Nephron (organoid): ENCODE measurements at regions not wholly inside any gene's neighbourhood (a gene's known extent, or its start where the extent isn't known, plus 50 kb on each side); places are given as distances from the start of the nearest gene placed in this dataset.
"Not testable (repeated sequence)": the region's sequence is repeated elsewhere in the genome, so short reads cannot be mapped to it uniquely, and the experiment has no call there.

ENCODE experiments used
- H3K27ac Mint-ChIP-seq, 3 experiments: 2 replicates each; pipeline ENCODE4 v1.8.0; 2020; ENCODE audit warnings: mixed read lengths in 3 of 3, mild to moderate bottlenecking in 2 of 3, moderate library complexity in 1 of 3
- H3K27me3 Mint-ChIP-seq: 2 replicates; pipeline ENCODE4 v1.8.0; 2021; ENCODE audit warnings: low read depth, mild to moderate bottlenecking, moderate library complexity, mixed read lengths
- H3K36me3 Mint-ChIP-seq: 2 replicates; pipeline ENCODE4 v1.8.0; 2020; ENCODE audit warnings: low read depth, mixed read lengths
- H3K4me1 Mint-ChIP-seq: 2 replicates; pipeline ENCODE4 v1.8.0; 2020; ENCODE audit warnings: mixed read lengths
- H3K4me3 Mint-ChIP-seq, 3 experiments: 2 replicates each; pipeline ENCODE4 v1.8.0; 2020; ENCODE audit warnings: mild to moderate bottlenecking in 3 of 3, mixed read lengths in 3 of 3, moderate library complexity in 2 of 3
- H3K9me3 Mint-ChIP-seq: 2 replicates; pipeline ENCODE4 v1.8.0; 2020; ENCODE audit warnings: mixed read lengths
- TF ChIP-seq, protein P1 (sequence below), 3 experiments: fragments of 200-600 bp; sonication (generic); IDR thresholded peaks; one replicate each; pipeline ENCODE4 v1.5.0; 2021; ENCODE audit warnings: antibody characterized with exemption in 3 of 3; ENCODE audit not compliant: unreplicated experiment in 3 of 3

DNA sequence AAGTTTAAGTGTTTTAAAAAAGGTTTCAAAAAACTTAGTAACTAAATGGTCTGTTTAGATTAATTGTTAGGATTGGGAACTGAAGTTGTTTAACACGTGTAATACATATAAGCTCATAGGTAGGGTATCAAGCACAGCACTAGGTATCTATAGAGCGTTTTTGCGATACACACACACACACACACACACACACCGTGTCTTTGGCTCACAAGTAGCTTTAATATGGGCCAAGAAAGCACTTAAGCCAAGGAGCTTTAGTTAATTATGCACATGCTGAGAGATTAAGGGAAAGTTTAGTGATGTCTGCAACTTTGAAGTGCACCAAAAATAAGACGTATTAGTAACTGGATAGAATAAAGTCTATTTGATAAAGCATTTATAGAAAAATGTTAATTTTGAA, 93.8 kb upstream of the CNTNAP2 start:
- no peaks in the 10 kb centered on the region for H3K27me3 Mint-ChIP-seq
- no peak overlapping the region for H3K27ac Mint-ChIP-seq
- H3K4me3 Mint-ChIP-seq: no peak overlapping the region
- TF ChIP-seq, protein P1, sequence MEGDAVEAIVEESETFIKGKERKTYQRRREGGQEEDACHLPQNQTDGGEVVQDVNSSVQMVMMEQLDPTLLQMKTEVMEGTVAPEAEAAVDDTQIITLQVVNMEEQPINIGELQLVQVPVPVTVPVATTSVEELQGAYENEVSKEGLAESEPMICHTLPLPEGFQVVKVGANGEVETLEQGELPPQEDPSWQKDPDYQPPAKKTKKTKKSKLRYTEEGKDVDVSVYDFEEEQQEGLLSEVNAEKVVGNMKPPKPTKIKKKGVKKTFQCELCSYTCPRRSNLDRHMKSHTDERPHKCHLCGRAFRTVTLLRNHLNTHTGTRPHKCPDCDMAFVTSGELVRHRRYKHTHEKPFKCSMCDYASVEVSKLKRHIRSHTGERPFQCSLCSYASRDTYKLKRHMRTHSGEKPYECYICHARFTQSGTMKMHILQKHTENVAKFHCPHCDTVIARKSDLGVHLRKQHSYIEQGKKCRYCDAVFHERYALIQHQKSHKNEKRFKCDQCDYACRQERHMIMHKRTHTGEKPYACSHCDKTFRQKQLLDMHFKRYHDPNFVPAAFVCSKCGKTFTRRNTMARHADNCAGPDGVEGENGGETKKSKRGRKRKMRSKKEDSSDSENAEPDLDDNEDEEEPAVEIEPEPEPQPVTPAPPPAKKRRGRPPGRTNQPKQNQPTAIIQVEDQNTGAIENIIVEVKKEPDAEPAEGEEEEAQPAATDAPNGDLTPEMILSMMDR (IDR thresholded peaks at IDR 0.05; ENCODE audit: unreplicated experiment in 3 of 3): no peak
- H3K36me3 Mint-ChIP-seq: no peaks in the 10 kb centered on the region
- H3K4me1 Mint-ChIP-seq: no peaks in the 10 kb centered on the region
- peaks cover 2% of the 10 kb centered on the region for H3K9me3 Mint-ChIP-seq

GRCh38 chr7:146019041-146020004, 97.3 kb upstream of the CNTNAP2 start:
- H3K36me3 Mint-ChIP-seq, H3K27me3 Mint-ChIP-seq, H3K4me1 Mint-ChIP-seq, H3K9me3 Mint-ChIP-seq, H3K4me3 Mint-ChIP-seq, H3K27ac Mint-ChIP-seq: not testable (repeated sequence)

DNA sequence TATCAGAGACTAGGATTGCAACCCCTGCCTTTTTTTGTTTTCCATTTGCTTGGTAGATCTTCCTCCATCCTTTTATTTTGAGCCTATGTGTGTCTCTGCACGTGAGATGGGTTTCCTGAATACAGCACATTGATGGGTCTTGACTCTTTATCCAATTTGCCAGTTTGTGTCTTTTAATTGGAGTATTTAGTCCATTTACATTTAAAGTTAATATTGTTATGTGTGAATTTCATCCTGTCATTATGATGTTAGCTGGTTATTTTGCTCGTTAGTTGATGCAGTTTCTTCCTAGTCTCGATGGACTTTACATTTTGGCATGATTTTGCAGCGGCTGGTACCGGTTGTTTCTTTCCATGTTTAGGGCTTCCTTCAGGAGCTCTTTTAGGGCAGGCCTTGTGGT, 99.2 kb upstream of the CNTNAP2 start:
- not testable (repeated sequence) for H3K4me1 Mint-ChIP-seq

GRCh38 chr7:146014154-146014553, 102.4 kb upstream of the CNTNAP2 start:
- not testable (repeated sequence) for H3K27me3 Mint-ChIP-seq, H3K4me1 Mint-ChIP-seq, H3K4me3 Mint-ChIP-seq, H3K36me3 Mint-ChIP-seq, H3K27ac Mint-ChIP-seq, H3K9me3 Mint-ChIP-seq

More for the DNA sequence above, 99.2 kb upstream of the CNTNAP2 start:
- not testable (repeated sequence) for H3K36me3 Mint-ChIP-seq, H3K4me3 Mint-ChIP-seq, H3K9me3 Mint-ChIP-seq, H3K27me3 Mint-ChIP-seq, H3K27ac Mint-ChIP-seq

GRCh38 chr7:146008293-146008692, 108.3 kb upstream of the CNTNAP2 start:
- no peaks in the 10 kb centered on the region for H3K4me1 Mint-ChIP-seq
- no peak overlapping the region for H3K27ac Mint-ChIP-seq
- H3K9me3 Mint-ChIP-seq: no peaks in the 10 kb centered on the region
- TF ChIP-seq, protein P1 (IDR thresholded peaks at IDR 0.05; ENCODE audit: unreplicated experiment in 3 of 3): no peak
- H3K27me3 Mint-ChIP-seq: peaks cover 3% of the 10 kb centered on the region
- no peaks in the 10 kb centered on the region for H3K36me3 Mint-ChIP-seq
- no peak overlapping the region for H3K4me3 Mint-ChIP-seq

- Mint-ChIP-seq H3K9me3 (no peaks in the 10 kb centered on the region), H3K27ac (no peak overlapping the region), H3K4me1 (no peaks in the 10 kb centered on the region), H3K27me3 (no peaks in the 10 kb centered on the region), H3K36me3 (no peaks in the 10 kb centered on the region), H3K4me3 (no peak overlapping the region)
- TF ChIP-seq, protein P1 (IDR thresholded peaks at IDR 0.05; ENCODE audit: unreplicated experiment in 3 of 3): no peak
Measured at GRCh38 chr7:146004805-146005204, 111.8 kb upstream of the CNTNAP2 start.

GRCh38 chr7:146002431-146003078, 114.0 kb upstream of the CNTNAP2 start:
- Mint-ChIP-seq H3K27me3 (no peaks in the 10 kb centered on the region), H3K27ac (no peak overlapping the region), H3K4me3 (no peak overlapping the region), H3K36me3 (no peaks in the 10 kb centered on the region), H3K9me3 (no peaks in the 10 kb centered on the region), H3K4me1 (no peaks in the 10 kb centered on the region)
- TF ChIP-seq, protein P1 (IDR thresholded peaks at IDR 0.05; ENCODE audit: unreplicated experiment in 3 of 3): no peak
